NCI-H1417 (cell line): ENCODE measurements at regions not wholly inside any gene's neighbourhood (a gene's known extent, or its start where the extent isn't known, plus 50 kb on each side); places are given as distances from the start of the nearest gene placed in this dataset.

ENCODE experiments used
- DNase-seq, 3 experiments: peaks; one replicate each; lab custom pipeline; 2025; lab: John Stamatoyannopoulos, UW

DNA sequence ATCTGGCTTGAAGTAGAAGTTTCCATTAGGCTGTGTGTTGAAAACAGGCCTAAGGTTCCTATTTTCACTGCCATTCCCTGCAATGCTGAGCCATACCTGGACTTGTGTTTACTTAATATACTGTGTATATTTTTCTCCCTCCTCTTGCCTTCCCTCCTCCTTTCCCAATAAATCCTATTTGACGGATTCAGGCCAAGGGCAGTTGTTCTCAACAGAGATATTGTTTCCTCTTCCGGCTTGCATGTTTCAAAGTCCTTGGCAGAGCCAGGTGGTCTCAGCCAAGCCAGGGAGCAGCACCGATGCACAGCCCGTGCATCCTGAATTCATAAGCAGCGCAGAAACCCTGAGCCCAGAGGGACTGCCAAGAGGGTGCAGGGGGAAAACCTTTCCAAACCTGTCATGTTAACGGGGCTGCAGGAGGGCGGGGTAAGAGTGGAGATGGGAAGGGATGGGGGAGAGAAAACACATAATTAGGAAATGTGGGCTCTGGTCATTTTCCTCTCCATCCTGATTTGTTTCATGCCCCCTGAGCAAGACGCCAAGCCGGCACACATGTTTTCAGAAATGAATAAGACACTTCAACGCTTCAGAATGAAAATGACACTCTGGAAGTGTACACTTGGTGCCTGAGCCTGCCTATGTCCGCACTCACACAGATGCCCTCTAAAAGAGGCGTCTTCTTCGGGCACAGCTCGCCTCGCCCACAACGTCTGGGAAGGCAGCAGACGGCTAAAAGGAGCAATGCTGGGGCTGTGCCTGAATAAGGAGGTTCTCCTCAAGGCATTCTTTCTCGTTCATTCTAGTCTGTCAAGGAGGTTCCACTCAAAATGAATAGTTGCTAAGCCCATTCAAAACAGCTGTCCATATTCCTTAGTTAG lies 149.3 kb upstream of the UBL3 start:
- DNase-seq: no peak

DNA sequence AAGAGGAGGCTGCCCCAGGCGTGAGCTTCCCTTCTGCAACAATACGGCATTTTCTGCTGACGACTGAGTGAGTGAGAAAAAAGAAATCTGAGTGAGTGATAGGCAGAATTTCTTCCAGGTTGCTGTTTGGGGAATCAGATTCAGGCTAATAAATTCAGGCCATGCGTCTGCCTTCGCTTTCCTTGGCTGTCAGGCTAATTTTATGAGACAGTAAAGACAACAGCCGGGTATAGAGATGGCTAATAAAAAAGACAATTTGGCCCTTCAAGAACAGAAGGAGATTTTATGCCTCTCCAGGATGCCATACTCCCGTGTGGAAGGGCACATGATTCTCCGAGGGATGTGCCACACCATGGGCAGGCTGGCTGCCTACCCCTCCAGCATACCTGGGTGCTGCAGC lies 145.9 kb upstream of the UBL3 start:
- no peak for DNase-seq

- DNase-seq: peak in 1 of 3 experiments; percentile 6
Observed at GRCh38 chr13:29994911-29995595, 144.6 kb upstream of the UBL3 start.

DNA sequence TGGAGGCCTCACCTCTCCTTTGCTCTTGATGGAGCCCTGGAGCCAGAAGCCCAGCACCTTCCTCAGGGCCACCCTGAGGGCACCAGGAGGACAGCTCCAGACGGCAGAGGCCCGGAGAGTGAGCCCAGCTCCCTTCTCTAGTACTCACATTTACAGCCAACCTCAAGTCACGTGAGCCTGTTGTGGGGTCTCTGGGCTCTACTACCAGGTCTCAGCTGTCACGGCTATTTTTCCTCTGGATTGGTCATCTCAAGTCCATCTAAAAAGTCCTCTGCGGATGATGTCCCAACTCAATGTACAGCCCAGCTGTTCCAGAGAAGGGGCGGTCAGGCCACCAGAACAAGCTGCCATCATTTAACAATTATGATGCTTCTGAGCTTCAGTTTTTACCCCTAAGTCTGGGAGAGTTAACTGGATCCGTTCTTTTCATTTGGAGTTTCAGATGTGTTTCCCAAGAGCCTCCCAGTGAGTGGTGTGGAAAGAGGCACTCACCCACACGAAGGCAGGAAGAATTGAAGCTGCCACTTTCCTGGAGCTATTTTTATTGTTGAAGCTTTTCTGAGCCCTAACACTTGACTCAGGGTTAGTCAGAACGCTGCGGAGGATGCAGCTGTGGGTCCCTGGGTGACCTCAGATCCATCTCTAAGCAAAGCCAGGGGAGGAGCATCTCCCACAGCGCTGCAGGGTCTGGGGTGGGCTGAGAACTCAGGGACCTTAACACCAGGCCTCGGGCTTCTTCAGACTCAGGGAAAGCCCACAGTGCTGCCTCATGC lies 143.5 kb upstream of the UBL3 start:
- no peak for DNase-seq

DNA sequence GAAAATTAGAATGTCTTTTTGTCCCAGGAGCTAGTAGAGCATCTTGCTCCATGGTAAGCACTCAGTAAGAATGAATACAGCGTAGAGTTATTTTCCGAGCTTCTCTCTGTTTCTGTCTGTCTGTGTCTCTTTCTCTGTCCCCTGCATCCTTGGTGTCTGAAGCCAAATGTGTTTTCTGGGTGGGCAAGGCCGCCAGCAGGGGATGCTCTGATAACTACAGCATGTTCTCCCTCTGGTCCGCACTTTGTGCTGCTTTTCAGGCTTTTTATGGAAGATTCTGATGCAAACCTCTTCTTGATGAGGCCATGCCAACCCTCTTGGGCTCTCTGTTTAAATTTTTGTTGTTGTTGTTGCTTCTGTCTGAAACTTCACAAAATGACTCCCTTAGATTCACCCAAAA lies 142.8 kb upstream of the UBL3 start:
- no peak for DNase-seq

DNA sequence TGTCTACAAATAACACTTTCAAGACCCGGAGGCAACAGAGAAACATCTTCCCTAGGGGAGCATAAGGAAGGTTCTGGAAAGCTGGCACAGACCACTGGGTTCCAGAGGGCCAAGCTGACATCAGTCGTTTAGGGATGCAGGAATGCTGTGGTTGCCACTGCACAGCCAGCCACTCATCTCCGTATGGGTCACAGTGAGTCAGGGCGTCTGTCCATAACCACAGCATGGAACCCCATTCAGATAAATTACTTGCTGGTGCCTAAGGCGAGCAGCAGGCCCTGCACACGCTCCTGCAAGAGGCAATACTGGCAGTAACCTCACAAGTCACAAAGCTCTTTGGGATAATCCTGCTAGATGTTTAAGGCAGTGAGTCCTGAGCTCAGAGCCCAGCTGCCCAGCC lies 140.9 kb upstream of the UBL3 start:
- no peak for DNase-seq

- no peak for DNase-seq
Observed at GRCh38 chr13:29987340-29987739, 136.9 kb upstream of the UBL3 start.

GRCh38 chr13:29980339-29980738 lies 129.9 kb upstream of the UBL3 start:
- DNase-seq: no peak

DNA sequence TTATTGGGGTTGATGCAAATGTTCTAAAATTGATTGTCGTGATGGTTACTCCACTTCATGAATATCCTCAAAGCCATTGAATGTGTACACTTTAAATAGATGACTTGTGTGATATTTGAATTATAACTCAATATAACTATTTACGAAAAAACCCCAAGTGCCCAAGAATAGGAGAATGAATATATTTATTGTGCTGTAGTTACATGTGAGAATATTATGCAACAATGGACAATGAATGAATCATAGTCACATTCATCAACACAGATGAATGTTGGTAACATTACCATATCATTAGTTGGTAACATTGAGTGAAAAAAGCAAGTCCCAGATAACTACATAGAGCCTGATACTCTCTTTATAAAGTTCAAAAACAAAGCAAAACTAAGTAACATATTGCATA lies 127.8 kb upstream of the UBL3 start:
- DNase-seq: no peak

GRCh38 chr13:29977476-29978120 lies 127.2 kb upstream of the UBL3 start:
- DNase-seq: no peak

- no peak for DNase-seq
Observed at GRCh38 chr13:29976535-29976934, 126.1 kb upstream of the UBL3 start.

DNA sequence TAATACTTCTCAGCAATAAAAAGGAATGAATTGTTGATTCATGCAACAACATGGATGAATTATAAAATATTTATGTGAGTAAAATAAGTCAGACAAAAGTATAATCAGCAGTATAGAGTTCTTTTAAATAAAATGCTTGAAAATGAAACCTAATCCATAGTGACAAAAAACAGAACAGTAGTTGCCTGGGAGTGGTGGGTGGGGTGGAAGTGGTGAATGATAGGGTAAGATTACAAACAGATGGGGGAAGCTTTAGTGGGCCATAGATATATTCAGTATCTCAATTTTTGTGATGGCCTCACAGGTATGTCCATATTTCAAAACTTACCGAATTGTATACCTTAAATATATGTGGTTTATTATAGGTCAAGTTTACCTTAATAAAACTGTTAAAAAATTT lies 124.9 kb upstream of the UBL3 start:
- DNase-seq: no peak

DNA sequence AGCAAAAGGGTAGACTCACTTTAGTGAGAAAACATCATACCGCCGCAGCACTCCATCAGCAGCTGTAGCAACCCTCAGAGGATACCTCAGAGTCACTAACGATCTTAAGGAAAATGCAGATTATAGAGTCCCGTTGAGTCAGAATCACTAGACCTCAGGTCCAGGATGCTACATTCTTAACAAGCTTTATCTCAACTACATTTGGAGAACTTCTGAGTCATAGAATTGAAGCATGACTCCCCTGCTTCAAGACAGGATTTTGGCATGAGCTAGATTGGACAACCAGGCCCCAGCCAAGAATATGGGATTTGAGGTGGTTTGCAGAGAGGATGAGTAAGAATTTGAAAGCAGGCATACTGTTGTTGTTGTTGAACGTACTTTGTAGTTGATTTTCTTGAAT lies 118.9 kb upstream of the UBL3 start:
- no peak for DNase-seq

DNA sequence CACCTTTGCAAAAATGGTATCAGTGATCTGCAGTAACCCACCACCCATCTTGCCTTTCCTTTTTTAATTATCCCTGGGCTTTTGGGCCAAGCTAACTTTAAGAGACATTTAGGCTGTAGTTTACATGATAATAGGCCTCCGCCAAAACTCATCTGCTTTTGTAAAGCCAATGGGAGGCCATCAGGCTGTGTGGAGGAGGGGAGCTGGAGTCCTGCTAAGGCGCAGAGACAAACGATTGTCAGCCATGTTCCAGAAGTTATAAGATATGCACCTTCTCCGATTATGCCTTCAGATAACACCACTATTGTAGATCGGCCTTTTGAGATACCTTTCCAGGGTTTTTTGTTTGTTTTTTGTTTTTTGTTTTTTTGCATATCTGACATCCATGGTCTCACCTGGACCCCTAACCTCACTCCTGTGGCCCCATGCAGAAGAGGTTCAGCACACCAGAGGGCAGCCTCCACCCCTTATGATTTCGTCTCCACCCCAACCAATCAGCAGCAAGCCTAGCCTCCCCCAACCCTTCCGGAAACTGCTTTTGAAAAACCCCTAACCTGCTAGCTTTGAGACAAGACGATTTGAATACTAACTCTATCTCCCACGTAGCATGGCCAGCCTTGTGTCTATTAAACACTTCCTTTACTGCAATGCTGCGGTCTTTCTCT lies 113.9 kb upstream of the UBL3 start:
- DNase-seq: no peak

- no peak for DNase-seq
Observed at GRCh38 chr13:29963089-29963488, 112.7 kb upstream of the UBL3 start.

DNA sequence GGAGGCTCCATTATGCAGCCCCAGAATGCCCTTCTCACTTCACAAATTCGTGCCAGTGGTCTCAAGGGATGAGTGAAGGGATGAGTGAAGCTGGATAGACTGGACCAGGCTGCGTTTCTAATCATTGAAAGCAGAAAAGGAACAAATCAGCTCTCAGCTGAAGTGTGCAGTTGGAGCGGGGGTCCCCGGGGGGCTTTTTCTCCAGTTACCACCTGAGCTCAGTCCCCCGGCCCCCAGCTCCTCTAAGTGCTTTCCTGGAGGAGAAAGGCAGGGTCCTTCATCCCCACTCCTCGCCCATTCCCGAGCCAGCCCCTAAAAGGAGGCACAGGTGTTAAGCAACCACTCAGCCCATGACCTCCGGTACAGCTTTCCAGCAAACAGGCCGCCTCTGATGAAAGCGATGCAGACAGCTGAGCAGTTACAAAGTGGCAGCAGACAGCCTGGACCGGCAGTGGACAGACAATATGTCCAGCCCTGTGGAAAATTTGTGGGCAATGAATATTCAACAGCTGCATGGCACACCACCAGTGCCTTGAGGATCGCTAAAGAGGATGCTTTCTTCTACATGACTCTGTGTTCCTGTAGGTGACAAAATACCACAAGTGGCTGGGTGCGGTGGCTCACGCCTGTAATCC lies 110.7 kb upstream of the UBL3 start:
- no peak for DNase-seq

- no peak for DNase-seq
Observed at GRCh38 chr13:29959603-29960002, 109.2 kb upstream of the UBL3 start.

GRCh38 chr13:29959086-29959485 lies 108.7 kb upstream of the UBL3 start:
- no peak for DNase-seq

- no peak for DNase-seq
Observed at GRCh38 chr13:29958476-29958875, 108.1 kb upstream of the UBL3 start.

- DNase-seq: no peak
Observed at GRCh38 chr13:29957320-29957719, 106.9 kb upstream of the UBL3 start.

DNA sequence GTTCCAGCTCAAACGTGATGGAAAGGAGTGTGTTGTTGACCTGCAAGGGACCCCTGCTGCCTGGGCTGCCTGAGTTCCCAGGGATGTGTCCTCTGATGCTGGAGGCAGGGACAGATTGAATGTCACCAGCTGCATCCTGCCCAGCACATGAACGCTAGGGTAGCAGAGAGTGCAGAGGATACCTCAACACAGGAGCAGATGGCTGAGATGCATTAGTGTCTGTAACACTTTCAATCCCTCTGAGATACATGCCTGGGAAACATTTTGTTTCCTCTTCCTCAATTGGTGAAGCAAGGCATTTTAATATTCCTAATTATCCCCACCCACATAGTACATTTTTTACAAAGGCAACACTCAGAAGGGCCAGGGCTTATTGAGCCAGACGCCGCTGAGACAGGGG lies 106.4 kb upstream of the UBL3 start:
- peak in 2 of 3 experiments; percentile 43 to 73 for DNase-seq
